HG03520 (cell line): ENCODE measurements at regions not wholly inside any gene's neighbourhood (a gene's known extent, or its start where the extent isn't known, plus 50 kb on each side); places are given as distances from the start of the nearest gene placed in this dataset.
A peak's percentile ranks its signal among the peaks of the same experiment; 100 is the strongest.
"Not testable (repeated sequence)": the region's sequence is repeated elsewhere in the genome, so short reads cannot be mapped to it uniquely, and the experiment has no call there.

ENCODE experiments used
- ATAC-seq: cut with Tn5 transposase; IDR thresholded peaks from one replicate; pipeline ENCODE4 v1.9.1; 2021; ENCODE audit warnings: mild to moderate bottlenecking, moderate library complexity; ENCODE audit not compliant: unreplicated experiment

DNA sequence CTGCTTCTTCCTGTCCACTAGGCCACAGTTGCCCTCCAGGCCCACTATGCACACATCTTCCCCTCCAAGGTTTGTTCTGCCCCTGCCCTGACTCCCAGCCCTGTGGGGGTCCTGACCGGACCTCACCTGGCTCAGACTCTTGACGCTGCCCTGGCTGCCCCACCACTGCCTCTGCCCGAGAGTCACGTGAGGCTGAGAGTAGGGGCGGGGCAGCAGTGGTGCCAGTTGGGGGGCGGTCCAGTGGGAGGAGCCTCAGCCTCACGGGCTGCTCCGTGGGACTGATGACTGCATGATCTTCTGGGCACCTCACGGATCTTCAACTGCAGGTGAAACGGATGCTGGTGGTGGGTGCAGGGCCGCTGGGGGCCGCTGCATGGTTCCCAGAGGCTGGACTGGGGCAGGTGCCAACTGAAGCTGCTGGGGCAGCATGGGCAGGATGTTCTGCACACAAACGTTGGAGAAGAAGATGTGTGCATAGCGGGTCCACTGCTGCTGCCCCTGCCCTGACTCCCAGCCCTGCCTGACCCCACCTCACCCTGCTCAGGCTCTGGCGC lies 77.6 kb downstream of the HHIPL2 start:
- ATAC-seq, result not testable (repeated sequence)

DNA sequence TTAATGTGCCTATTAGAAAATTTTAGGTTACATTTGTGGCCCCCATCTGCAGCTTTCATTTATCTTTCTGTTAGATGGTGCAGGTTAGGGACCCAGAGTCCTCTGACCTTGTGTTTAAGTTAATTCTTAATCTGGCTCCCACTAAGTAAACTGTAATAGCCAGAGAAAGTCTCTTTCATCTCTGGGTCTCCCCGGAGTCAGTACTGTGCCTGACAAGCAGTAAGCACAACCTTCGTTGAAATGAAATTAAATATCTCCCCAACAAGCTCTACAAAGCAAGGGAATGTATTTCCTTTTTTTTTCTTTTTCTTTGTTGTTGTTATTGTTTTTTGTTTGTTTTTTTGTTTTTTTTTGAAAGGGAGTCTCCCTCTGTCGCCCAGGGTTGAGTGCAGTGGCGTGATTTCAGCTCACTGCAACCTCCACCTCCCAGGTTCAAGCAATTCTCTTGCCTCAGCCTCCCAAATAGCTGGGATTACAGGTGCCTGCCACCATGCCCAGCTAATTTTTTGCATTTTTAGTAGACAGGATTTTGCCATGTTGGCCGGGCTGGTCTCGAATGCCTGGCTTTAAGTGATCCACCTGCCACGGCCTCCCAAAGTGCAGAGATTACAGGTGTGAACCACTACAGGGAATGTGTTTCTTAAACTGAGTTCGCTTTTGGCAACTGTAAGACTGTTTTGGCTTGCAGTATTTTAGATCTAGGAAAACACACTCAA lies 81.6 kb downstream of the HHIPL2 start:
- no peak for ATAC-seq

DNA sequence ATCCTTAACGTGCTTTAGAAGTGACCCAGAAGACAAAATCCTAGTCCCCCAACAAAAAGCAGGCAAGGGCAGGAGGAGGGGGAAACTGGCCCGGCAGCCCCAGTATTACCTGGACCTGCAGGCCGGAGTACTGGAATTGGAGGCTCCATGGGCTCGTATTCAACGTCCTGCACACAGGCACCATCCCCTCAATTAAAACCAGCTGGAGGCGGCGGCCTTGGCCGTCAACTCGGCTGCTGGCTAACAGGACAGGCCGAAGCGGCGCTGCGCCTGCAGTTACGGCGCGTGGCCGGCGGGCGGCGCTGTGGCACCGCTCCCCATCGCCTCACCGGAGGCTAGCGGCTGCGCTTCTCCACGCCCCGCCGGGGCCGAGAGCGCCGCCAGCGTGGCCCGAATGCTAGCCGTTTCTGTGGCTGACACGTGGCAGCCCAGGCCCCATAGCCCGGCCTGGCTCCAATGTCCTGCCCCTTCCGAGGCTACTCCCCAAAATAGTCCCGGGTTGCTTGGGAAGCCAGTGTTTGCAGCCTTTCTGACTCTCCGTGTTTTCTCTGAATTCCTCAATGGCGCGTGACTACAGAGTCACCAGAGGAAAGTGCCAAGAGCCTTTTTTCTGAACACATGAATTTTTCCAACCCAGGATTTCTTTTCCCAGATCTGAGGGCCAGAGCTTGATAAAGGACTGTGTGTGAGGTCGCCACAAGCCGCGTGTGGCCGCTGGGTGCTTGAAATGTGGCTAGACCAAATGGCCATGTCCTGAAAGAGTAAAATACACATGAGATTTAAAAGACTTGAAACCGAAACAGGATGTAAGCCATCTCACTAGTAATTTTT lies 82.5 kb downstream of the HHIPL2 start:
- peak; percentile 91 for ATAC-seq

DNA sequence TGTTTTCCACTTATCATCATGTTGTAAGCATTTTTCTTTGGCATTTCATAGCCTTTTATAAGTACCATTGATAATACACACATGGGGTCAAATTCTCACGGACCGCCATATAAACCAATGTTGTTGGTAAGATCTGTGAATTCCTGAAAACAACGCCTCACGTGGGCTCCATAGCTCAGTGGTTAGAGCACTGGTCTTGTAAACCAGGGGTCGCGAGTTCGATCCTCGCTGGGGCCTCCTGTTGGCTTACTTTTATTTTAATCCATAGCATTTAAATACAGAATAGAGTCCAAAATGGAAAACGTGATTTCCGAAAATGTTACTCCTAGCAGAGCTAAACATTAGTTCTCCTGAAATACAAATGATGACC lies 83.1 kb downstream of the HHIPL2 start:
- no peak for ATAC-seq

DNA sequence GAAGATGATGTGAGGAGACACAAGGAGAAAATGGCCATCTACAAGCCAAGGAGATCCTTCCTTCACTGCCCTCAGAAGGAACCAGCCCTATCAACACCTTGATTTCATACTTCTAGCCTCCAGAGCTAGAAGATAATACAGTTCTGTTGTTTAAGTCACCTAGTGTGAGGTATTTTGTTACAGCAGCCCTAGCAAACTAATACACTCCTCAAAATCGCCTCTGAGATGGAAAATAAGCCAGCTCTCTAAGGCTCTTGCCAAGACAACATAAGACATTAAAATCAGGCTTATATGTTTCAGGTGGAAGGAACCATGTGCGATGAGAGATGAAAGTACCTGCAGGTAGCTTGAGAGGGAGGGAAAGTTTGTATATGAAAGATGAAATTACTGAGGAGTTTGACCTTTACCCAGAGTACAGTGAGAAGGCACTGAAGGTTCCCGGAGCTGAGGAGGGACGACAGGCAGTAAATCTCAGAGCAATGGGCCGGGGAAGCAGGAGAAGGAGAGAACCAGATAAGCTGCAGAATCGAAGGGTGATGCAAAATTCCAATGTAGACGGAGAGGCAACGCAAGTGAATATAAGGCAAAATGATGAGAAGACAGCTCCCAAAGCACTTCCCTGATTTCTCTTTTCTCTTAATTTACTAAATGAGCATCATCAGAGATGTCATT lies 84.7 kb downstream of the HHIPL2 start:
- no peak for ATAC-seq

DNA sequence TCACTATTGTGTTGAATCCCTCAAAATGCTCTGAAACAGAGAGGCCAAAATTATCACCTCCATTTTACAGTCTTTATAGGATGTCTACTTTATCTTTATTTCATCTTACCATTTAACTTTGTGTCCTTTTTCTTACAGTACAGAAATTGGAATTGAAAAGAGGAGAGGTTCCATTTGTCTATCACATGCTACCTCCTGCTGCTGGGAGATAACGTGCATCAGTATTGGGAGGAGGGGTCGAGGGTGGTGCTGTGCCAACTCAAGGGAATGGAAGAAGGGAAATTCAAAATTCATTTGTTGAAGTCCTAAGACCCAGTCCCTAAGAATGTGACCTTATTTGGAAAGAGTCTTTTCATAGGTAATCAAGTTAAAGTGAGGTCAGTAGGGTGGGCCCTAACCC lies 85.3 kb downstream of the HHIPL2 start:
- ATAC-seq, result no peak

DNA sequence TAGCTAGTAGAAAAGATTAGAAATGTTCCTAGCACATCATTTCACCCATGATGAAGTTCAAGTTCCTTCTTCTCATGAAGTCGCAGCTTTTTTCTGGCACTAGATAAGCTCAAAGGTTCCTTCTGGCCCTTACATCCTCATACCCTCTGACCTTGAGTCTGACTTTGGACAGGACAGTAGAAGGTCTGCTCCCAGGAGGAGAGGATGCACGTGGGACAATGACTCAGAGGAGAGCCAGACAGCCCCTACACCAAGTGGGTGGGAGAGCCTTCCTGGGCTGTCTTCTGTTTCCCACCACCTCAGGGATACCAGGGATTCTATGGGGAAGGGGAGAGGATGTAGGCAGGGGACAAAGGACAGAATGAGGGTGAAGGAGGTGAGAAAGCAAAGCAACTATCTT lies 86.0 kb downstream of the HHIPL2 start:
- no peak for ATAC-seq

DNA sequence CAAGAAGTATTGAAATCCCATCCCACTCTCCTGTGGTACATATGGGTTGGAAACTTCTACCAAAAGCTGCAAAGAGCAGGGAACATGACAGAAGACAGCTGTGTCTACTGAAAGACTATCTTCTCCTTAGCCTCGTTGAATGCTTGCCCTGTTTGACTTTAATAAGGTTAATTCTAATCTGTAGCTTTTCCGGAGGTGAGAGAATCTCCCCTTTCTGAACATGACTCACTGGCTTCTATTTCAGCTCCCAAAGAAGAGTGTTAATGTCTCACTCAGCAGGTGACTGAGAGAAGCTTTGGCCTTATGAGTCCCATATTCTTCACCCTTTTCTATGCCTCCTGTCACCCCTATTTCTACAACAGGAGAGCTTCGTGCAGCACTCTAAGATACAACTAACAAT lies 88.3 kb downstream of the HHIPL2 start:
- ATAC-seq, result no peak

DNA sequence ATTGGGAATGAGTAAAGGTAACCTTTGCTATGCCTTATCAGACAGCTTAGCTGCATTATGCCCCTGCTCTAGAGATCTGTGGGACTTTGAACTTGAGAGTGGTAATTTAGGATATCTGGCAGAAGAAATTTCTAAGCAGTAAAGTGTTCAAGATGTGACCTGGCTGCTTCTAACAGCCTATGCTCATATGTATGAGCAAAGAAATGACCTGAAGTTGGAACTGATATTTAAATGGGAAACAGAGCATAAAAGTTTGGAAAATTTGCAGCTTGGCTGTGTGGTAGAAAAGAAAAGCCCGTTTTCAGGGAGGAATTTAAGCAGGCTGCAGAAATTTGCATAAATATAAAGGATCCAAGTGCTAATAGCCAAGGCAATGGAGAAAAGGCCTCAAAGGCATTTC lies 90.4 kb downstream of the HHIPL2 start:
- no peak for ATAC-seq

DNA sequence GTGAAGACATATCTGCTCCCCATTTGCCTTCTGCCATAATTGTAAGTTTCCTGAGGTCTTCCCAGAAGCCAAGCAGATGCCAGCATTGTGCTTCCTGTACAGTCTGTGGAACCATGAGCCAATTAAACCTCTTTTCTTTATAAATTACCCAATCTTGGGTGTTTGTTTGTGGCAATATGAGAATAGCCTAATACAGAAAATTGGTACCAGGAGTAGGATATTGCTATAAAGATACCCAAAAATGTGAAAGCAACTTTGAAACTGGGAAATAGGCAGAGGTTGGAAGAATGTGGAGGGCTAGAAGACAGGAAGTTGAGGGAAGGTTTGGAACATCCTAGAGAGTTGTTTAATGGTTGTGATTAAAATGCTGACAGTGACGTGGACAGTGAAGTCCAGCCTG lies 90.8 kb downstream of the HHIPL2 start:
- ATAC-seq, result no peak

DNA sequence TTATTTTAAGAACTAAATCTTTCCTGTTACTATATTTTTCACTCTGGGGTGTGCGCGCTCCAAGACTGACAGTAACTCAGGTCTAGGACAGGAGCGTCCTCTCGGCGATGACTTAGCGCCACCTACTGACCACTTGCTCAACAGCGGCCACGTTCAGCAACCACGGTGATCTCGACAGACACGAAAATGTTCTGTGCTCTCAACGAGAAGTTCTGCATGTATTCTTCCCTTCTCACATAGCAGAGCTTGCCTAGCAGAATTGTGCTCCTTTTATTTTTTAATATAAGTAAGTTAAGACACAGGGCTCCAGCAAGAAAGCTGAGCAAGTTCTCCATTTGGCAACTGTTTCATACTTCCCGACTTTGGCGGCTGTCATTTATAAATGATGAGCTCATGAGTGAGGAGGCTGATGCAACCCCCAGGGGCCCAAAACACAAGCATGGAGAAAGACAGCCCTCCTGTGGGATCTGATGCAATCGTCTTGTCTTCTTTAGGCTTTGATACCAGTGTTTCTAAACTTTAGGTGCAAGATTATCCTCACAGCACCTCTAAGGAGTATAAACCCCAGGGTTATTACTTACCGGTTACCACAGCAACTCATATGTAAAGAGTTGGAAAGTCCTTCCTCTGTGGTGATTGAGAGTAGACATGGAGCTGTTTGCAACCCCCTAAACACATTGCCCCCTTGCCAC lies 92.6 kb downstream of the HHIPL2 start:
- peak; percentile 92 for ATAC-seq

DNA sequence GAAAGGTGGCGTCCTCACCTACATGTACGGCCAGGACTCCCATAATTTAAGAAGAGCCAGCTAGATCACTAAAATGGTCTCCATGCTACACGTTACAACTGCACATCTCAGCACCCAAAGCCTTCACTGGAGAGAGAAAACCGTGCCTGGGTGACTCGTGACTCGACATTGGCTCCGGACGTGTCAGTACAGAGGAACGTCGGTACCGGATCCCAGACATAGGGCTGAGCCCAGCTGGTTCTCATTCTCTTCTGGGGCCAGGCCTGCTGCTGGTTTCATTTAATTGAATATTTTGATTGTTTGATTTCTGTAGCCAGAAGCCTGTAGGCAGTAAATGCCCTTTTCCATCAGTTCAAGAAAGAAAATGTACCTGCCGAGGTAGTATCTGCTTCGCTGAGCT lies 93.1 kb downstream of the HHIPL2 start:
- ATAC-seq, result no peak

DNA sequence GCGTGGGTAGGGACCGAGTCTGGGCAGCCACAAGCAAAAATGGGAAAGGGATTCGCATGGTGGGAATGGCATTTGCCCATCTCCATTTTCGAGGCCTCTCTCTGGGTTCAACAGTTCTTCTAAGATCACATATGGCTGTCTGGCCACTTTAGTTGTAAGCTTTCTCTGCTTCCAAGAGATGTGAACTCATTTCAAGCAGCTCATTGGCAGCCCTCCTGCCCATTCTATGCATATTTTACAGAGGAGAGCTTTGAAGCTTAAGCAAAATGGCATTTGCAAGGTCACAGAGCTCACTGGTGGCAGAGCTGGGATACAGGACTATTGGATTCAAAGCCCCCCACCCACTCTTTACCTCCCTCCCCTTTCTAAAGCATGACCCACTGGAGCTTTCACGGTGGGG lies 93.7 kb downstream of the HHIPL2 start:
- ATAC-seq, result no peak

DNA sequence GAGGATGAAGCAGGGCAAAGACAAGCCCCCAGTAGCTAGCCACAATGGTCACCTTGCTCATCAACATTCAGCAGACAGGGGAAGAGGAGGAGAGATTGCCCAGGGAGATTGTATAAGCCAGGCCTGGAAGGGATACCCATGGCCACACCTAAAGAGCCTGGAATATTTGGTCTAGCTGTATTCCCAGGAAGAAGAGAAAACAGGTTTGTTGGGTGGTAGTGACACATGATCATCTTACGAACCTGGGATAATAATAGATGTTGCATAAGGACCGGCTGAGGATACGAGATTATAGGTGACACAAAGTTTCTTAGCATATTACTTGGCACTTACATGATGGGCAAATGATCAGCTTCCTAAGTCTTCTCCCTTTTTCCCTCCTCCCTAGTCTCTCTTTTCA lies 95.9 kb downstream of the HHIPL2 start:
- ATAC-seq, result no peak

DNA sequence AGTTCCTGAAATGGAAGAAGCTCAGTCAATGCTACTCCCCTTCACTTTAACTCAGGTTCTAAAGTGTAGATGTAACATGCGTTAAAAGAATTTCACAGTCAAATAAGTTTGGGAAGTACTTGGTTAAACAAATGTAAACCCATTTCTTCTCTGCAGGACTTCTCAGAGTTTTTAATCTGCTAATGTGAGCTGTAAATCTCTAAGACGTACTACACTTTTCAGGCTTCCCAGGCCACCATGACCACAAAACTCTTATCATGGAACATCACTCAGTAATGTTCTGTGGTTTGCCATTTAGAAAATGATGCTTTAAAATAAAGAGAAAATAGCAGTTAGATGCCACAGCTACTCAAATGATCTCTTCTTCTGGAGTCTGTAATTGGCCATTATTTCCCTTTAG lies 104.3 kb downstream of the HHIPL2 start:
- no peak for ATAC-seq

DNA sequence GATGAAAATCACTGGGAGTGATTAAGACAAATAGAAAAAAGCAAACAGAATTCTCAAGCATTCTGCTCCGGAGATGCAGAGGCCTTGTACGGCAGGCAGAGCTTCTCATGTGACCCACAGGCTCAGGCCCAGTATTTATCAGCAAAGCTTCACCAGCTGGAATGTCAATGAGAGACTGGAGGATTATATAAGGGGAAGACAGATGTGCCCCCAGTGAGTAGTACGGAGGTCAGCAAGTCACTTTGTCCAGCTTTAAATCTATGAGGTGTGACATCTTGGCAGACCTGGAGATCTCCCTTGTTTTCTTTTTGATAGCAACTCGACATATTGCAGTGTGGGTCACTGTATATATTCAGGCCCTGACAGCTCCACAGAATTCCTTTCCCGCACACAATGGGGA lies 106.8 kb downstream of the HHIPL2 start:
- ATAC-seq, result no peak

DNA sequence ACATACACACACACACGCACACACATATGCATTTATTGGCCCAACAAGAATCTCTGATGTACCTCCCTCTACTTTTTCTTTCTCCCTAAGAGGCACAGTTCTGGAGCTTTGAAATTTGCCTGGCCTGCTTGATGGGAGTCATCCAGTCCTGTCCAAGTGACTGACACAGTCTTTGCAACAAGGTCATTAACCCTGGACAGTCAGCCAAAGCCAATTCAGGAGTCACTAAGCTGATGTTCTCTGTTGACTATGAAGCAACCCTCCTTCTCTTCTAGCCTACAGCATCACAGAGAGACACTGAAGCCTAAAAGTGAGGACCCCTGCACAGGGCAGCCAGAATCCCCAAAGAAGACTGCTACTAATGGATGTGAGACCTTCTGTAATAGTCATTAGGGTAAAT lies 123.1 kb downstream of the HHIPL2 start:
- no peak for ATAC-seq

DNA sequence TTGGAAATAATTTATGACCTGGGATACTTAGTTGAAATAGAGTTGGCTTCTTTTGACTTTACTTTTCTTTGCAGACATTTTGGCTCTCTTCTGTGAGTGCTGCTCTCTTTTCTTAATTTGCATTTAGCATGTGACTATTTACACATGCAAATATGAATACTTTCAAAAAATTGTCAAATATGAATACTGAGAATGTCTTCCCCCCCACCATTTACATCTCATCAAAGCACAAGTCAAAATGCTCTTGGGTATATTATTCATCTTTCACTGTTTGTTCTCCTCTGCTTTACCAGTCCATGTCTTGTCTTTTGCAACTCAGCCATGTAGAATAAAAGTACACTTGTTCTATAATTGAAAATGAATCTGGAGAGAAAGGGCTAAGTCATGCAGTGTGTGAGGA lies 126.5 kb downstream of the HHIPL2 start:
- ATAC-seq, result no peak

DNA sequence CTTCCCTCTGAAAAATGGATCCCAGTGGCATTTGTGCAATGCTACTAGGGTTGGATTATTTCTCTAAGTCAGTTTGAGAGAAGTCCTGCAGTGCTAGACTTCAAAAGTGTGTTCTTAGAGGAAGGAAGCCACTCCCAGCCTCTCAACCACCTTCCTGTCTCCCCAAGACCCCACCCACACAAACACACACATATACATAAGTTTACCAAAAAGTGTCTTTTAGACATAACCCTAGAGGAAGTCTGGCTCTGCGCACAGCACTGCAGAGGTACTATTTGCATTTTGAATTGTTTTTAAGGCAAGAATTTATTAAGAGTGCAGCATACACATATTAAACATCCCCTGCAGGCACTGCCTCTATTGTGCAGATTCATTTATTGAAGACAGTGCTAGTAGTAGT lies 127.3 kb downstream of the HHIPL2 start:
- ATAC-seq, result no peak

DNA sequence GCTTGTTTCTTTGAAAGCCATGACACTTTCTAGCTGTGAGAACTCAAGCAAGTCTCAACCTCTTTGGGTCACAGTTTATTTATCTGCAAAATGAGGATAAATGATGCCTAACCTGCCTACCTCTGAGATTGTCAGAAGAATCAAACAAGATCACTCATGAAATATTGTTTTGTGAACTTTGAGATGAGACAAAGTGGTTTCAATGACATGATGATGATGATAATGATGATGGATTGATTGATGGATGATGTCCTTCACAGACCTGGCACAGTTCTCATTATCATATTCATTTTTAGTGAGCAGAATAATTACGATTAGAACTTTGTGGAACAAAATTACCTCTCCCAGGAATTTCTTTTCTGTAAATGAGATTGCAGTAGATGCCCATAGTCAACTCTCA lies 129.2 kb downstream of the HHIPL2 start:
- no peak for ATAC-seq

DNA sequence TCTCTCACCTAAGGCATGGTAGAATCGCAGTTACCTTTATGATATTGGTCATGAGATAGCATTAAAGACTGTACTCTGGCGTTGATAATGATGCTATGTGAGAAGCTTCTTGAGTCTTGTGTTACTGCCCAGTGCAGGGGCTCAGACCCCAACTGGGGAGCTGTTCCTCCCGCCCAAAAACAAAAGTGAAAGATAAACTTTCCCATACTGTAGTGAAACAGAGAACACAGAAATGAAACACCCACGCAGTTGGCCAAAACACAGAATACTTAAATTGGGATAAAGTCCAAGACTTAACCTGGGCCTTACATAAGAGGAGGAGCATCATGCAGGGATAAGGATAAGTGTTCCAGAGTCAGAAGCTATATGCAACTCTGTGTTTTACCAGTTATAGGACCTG lies 130.6 kb downstream of the HHIPL2 start:
- ATAC-seq, result no peak
